Cardiac muscle cell (in vitro differentiated cells and primary cell): ENCODE measurements at regions not wholly inside any gene's neighbourhood (a gene's known extent, or its start where the extent isn't known, plus 50 kb on each side); places are given as distances from the start of the nearest gene placed in this dataset.

Source experiments
- DNase-seq, 2 donors: peaks; one replicate each; pipeline versions ENCODE4 v3.0.0 to v3.0.0-alpha.2; 2010 to 2017; ENCODE audit warnings: low read depth in 1 of 2, low spot score in 1 of 2
- H3K27ac ChIP-seq: fragments of 200-600 bp; sonication (generic); 2 replicates; pipeline ENCODE4 v1.5.1; 2016
- H3K27me3 ChIP-seq: fragments of 200-600 bp; sonication (generic); 2 replicates; pipeline ENCODE4 v1.6.0; 2016; ENCODE audit warnings: control low read depth
- H3K36me3 ChIP-seq: fragments of 200-600 bp; sonication (generic); 2 replicates; pipeline ENCODE4 v1.5.1; 2016; ENCODE audit warnings: control low read depth
- H3K4me1 ChIP-seq: fragments of 200-600 bp; sonication (generic); 2 replicates; pipeline ENCODE4 v1.8.1; 2017; ENCODE audit warnings: low read depth, mild to moderate bottlenecking, mixed run types
- H3K4me3 ChIP-seq: fragments of 200-600 bp; sonication (generic); 2 replicates; pipeline ENCODE4 v1.5.1; 2016; ENCODE audit warnings: mild to moderate bottlenecking
- H3K9me3 ChIP-seq: fragments of 200-600 bp; sonication (generic); 2 replicates; pipeline ENCODE4 v1.5.1; 2017; ENCODE audit warnings: low read depth, mild to moderate bottlenecking, control low read depth
- TF ChIP-seq, protein P1 (sequence below): IDR thresholded peaks from 2 replicates; pipeline ENCODE4 v1.5.1; 2012; ENCODE audit warnings: low read depth, mild to moderate bottlenecking, low read length

DNA sequence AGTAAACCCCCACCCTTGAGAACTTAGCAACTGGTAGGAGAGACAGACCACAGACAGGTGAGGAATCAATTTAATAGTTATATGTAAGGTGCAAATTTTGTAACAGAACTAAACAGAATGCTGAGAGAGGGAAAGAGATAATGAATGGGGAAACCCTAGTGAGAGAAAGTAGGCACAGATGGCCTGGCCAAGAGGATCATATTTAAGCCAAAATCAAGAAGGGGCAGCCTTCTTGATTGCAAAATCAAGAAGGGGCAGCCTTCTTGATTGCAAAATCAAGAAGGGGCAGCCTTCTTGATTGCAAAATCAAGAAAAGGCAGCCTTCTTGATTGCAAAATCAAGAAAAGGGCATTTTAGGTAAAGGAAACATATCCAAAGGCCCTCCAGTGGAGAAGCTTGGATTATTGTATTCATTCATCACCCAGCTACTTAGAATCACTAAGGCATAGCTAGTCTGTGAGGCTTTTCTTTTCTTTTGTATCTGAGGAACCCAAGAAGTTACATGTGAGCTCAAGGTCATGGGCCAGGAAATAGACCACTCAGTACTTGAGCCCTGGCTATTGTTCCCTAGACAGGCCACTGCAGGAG, 190.6 kb downstream of the CYLD start:
- H3K36me3 ChIP-seq = no peaks in the 10 kb centered on the region
- peak in 1 of 2 donors; percentile 28 for DNase-seq
- TF ChIP-seq, protein P1, sequence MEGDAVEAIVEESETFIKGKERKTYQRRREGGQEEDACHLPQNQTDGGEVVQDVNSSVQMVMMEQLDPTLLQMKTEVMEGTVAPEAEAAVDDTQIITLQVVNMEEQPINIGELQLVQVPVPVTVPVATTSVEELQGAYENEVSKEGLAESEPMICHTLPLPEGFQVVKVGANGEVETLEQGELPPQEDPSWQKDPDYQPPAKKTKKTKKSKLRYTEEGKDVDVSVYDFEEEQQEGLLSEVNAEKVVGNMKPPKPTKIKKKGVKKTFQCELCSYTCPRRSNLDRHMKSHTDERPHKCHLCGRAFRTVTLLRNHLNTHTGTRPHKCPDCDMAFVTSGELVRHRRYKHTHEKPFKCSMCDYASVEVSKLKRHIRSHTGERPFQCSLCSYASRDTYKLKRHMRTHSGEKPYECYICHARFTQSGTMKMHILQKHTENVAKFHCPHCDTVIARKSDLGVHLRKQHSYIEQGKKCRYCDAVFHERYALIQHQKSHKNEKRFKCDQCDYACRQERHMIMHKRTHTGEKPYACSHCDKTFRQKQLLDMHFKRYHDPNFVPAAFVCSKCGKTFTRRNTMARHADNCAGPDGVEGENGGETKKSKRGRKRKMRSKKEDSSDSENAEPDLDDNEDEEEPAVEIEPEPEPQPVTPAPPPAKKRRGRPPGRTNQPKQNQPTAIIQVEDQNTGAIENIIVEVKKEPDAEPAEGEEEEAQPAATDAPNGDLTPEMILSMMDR = no peak
- no peak overlapping the region for H3K27ac ChIP-seq
- no peak overlapping the region for H3K4me3 ChIP-seq
- no peaks in the 10 kb centered on the region for H3K9me3 ChIP-seq
- no peaks in the 10 kb centered on the region for H3K4me1 ChIP-seq
- H3K27me3 ChIP-seq = peaks cover 2% of the 10 kb centered on the region

DNA sequence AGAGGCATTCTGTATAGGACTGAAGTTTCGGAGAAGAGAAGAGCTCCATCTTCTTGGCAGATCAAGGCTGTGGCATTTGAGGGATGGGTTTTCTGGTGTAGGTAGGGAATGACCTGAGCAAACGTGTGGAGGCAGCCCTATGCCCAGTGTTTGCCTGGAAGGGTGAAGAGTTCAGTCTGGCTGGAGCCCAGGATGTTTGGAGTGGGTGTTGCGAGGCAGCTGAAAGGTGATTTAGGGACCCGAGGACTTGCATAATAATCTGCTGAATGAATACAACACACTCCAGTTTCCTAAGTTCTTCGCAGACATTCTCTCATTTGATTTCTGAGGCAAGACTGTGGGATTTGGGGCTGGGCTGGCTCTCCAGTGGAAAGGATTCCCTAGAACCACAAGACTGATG, 186.2 kb downstream of the CYLD start:
- H3K36me3 ChIP-seq = no peaks in the 10 kb centered on the region
- no peaks in the 10 kb centered on the region for H3K4me1 ChIP-seq
- no peak overlapping the region for H3K27ac ChIP-seq
- TF ChIP-seq, protein P1 = no peak
- H3K9me3 ChIP-seq = no peaks in the 10 kb centered on the region
- DNase-seq = no peak
- peaks cover 2% of the 10 kb centered on the region for H3K27me3 ChIP-seq
- H3K4me3 ChIP-seq = no peak overlapping the region

DNA sequence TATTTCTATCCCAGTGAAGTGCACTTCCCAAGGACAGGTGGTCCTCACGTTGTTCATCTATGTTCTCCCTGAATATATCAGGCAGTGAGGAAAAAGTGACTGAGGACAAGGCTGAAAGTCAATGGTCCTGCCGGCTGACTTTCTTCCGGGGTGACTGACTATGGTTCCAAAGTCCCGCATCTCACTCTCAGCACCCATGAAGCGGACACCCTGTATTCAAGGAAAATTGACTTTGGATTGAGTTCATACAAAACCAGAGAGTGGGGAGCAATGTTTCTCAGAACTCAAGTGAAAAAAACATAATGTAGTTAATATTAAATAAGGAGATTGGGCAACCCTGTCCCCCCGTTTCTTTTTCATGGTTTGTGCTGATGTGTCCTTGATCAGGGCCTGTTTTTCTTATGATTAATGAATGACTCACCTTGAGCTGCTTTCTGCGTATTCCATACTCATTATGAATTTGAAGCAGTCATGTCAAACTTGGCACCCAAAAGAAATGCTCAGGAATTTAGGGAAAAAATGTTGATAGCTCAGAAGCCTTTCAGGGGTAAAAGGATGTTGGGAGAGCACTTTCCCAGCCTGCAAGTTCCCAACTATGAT, 184.0 kb downstream of the CYLD start:
- Histone ChIP-seq H3K36me3 (no peaks in the 10 kb centered on the region), H3K9me3 (no peaks in the 10 kb centered on the region), H3K27ac (no peak overlapping the region), H3K4me3 (no peak overlapping the region), H3K27me3 (peaks cover under 1% of the 10 kb centered on the region), H3K4me1 (no peaks in the 10 kb centered on the region)
- TF ChIP-seq, protein P1 = no peak
- DNase-seq = peak in 1 of 2 donors; percentile 27

DNA sequence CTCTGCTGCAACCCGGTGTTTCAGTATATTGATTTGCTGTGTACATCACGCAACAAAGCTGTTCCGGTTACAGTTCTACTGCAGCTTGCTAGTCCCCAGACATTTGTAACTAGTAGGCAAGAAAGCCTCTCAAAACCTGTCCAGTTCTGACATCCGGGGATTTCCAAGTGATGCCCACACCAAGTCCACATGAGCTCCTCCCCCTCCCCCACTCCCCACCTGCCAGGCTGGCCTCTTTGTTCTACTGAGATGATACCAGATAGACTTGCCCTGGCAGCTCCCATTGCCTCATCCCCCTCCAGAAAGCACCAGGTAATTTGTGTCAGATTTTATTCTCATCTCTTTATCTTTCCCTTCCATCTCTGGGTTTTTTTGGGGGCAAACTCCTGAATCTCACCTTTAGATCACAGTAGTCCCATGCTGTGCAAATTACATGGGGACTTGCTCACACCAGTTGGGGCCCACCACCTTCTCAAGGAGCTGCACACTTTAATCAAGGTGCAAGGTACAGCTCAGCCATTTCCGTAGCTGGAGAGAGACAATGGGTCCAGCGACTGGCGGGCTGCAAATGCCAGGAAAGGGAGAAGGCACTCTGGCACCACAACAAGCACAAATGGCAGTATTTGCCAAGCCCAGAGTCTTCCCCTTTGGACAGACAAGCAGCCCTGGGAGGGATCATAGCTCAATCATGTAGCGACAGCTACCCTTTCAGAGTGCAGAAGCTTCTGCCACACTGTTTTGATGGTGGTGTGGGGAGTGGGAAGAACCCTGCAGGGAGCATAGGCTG, 183.1 kb downstream of the CYLD start:
- H3K27ac ChIP-seq = no peak overlapping the region
- TF ChIP-seq, protein P1 = no peak
- H3K9me3 ChIP-seq = no peaks in the 10 kb centered on the region
- DNase-seq = no peak
- H3K4me3 ChIP-seq = no peak overlapping the region
- no peaks in the 10 kb centered on the region for H3K4me1 ChIP-seq
- no peaks in the 10 kb centered on the region for H3K36me3 ChIP-seq
- no peaks in the 10 kb centered on the region for H3K27me3 ChIP-seq

DNA sequence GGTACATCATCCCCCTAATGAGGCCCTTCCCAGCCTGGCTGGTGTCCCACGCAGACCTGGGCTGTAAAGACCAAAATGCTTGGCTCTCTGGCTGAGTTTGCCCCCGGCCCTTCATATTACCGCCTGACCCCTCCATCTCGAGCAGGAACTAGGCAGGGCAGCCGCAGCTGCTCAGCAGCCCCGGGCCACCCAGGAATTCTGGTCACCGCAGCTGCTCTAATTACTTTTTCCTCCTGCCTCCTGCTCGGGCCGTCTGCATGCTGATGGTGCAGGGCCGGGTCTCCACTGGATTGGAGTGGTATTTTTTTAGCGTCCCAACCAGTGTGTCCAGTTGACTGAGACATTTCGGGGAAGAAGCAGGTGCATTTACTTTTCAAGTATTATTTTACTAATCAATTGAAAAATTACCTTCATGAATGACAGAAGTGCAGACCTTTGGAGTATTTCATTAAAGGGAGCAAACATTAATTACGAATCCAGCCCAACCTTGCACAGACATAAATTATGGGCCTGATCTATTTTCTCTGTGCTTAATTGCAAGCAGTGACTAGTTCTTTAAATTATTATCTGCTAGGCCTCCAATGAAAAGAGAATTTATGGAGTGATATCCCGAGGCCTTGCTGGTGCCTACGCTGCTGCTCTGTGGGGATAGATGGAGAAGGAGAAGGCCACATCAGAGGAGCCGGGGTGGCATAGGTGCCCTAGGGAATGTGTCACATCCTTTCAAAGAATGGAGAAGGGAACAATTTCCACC, 176.2 kb downstream of the CYLD start:
- Histone ChIP-seq H3K9me3 (no peaks in the 10 kb centered on the region), H3K27ac (no peak overlapping the region), H3K36me3 (no peaks in the 10 kb centered on the region), H3K27me3 (no peaks in the 10 kb centered on the region), H3K4me1 (no peaks in the 10 kb centered on the region), H3K4me3 (no peak overlapping the region)
- TF ChIP-seq, protein P1 = no peak
- DNase-seq = no peak
